Gastrocnemius medialis (tissue), 4 donors: ENCODE measurements at regions not wholly inside any gene's neighbourhood (a gene's known extent, or its start where the extent isn't known, plus 50 kb on each side); places are given as distances from the start of the nearest gene placed in this dataset.
"Not testable (repeated sequence)": the region's sequence is repeated elsewhere in the genome, so short reads cannot be mapped to it uniquely, and the experiment has no call there.

ENCODE experiments used
- ATAC-seq, 2 donors: fragments of 150-250 bp; one replicate each; pipeline ENCODE4 v1.9.1; 2016
- DNase-seq, 2 donors: peaks; one replicate each; pipeline ENCODE4 v3.0.0-alpha.2; 2019
- H3K27ac ChIP-seq, 4 donors: fragments of 200-600 bp; sonication (generic); 1 replicate in 1 of 4; 2 replicates in 3 of 4; pipeline ENCODE4 v1.5.1; 2016 to 2018; ENCODE audit warnings: mild to moderate bottlenecking in 2 of 4, moderate library complexity in 1 of 4
- H3K27me3 ChIP-seq, 3 donors: fragments of 200-600 bp; sonication (generic) in 2 of 3; 1 replicate in 1 of 3; 2 replicates in 2 of 3; pipeline versions ENCODE4 v1.5.1 to v1.6.0; 2016 to 2019; ENCODE audit warnings: mild to moderate bottlenecking in 1 of 3, moderate library complexity in 1 of 3
- H3K36me3 ChIP-seq, 2 donors: fragments of 200-600 bp; sonication (generic) in 1 of 2; one replicate each; pipeline ENCODE4 v1.5.1; 2017 to 2018
- H3K4me1 ChIP-seq, 2 donors: fragments of 200-600 bp; sonication (generic) in 1 of 2; one replicate each; pipeline ENCODE4 v1.5.1; 2016 to 2017; ENCODE audit warnings: mild to moderate bottlenecking in 2 of 2
- H3K4me3 ChIP-seq, 4 donors: fragments of 200-600 bp; sonication (generic) in 3 of 4; 1 replicate in 1 of 4; 2 replicates in 3 of 4; pipeline ENCODE4 v1.5.1; 2016 to 2019; ENCODE audit warnings: mild to moderate bottlenecking in 2 of 4
- H3K9me3 ChIP-seq, 3 donors: fragments of 200-600 bp; sonication (generic) in 2 of 3; 1 replicate in 1 of 3; 2 replicates in 2 of 3; pipeline ENCODE4 v1.5.1; 2016 to 2019
- CTCF ChIP-seq, 5 experiments: fragments of 450-650 bp in 3 of 5; fragments of 200-600 bp in 2 of 5; sonication (generic) in 2 of 5; IDR thresholded peaks in 4 of 5; conservative IDR thresholded peaks in 1 of 5; 1 replicate in 4 of 5; 2 replicates in 1 of 5; pipeline ENCODE4 v1.5.1; 2016 to 2019; ENCODE audit warnings: antibody characterized with exemption in 5 of 5, mild to moderate bottlenecking in 3 of 5, moderate library complexity in 3 of 5
- POLR2A ChIP-seq, 2 donors: fragments of 450-650 bp; IDR thresholded peaks; one replicate each; pipeline ENCODE4 v1.6.1; 2017; ENCODE audit warnings: antibody characterized with exemption in 2 of 2, mild to moderate bottlenecking in 2 of 2, moderate library complexity in 2 of 2
- in situ Hi-C, 4 donors: fragments of 200-750 bp; cut with MboI; loops; one replicate each; pipeline versions ENCODE4 v1.15.0 to v1.8.0; 2017; ENCODE audit warnings: low sequenced_read_pairs in 4 of 4
- intact Hi-C: fragments of 100-400 bp; cut with DNase I; formaldehyde crosslinking; loops from one replicate; pipeline ENCODE4 v1.15.1; 2023; ENCODE audit warnings: low total_unique reads

- DNase-seq (no peak), ATAC-seq (no peak)
- Histone ChIP-seq H3K27ac (no peak overlapping the region), H3K4me1 (no peaks in the 10 kb centered on the region), H3K4me3 (no peak overlapping the region), H3K27me3 (no peaks in the 10 kb centered on the region), H3K9me3 (no peaks in the 10 kb centered on the region), H3K36me3 (no peaks in the 10 kb centered on the region)
- in situ Hi-C loops (no loop called here), intact Hi-C loops (no loop called here)
- no peak for TF ChIP-seq POLR2A (IDR thresholded peaks at IDR 0.05)
- no peak for TF ChIP-seq CTCF (IDR thresholded peaks at IDR 0.05 in 4 of 5, conservative IDR thresholded peaks at IDR 0.05 in 1 of 5)
Measured at GRCh38 chr3:191137708-191138107, 61.3 kb upstream of the OSTN start.

- no peak for TF ChIP-seq POLR2A (IDR thresholded peaks at IDR 0.05)
- DNase-seq = no peak
- no peak overlapping the region for H3K4me3 ChIP-seq
- H3K27ac ChIP-seq = no peak overlapping the region
- no peaks in the 10 kb centered on the region for H3K4me1 ChIP-seq
- no peak for ATAC-seq
- no peaks in the 10 kb centered on the region for H3K9me3 ChIP-seq
- no peaks in the 10 kb centered on the region for H3K27me3 ChIP-seq
- in situ Hi-C loops = no loop called here
- intact Hi-C loops = no loop called here
- H3K36me3 ChIP-seq = no peaks in the 10 kb centered on the region
Measured at GRCh38 chr3:191136347-191136746, 62.7 kb upstream of the OSTN start.

GRCh38 chr3:191135175-191135574, 63.9 kb upstream of the OSTN start:
- no peak overlapping the region for H3K27ac ChIP-seq
- no peaks in the 10 kb centered on the region for H3K9me3 ChIP-seq
- no peaks in the 10 kb centered on the region for H3K4me1 ChIP-seq
- ATAC-seq = no peak
- TF ChIP-seq POLR2A (IDR thresholded peaks at IDR 0.05) (no peak), CTCF (IDR thresholded peaks at IDR 0.05 in 4 of 5, conservative IDR thresholded peaks at IDR 0.05 in 1 of 5) (no peak)
- no peak for DNase-seq
- no peak overlapping the region for H3K4me3 ChIP-seq
- in situ Hi-C loops (no loop called here), intact Hi-C loops (no loop called here)
- H3K36me3 ChIP-seq = no peaks in the 10 kb centered on the region
- H3K27me3 ChIP-seq = no peaks in the 10 kb centered on the region

GRCh38 chr3:191133359-191133758, 65.7 kb upstream of the OSTN start:
- no peaks in the 10 kb centered on the region for H3K27me3 ChIP-seq
- H3K36me3 ChIP-seq = no peaks in the 10 kb centered on the region
- no peaks in the 10 kb centered on the region for H3K4me1 ChIP-seq
- no peaks in the 10 kb centered on the region for H3K9me3 ChIP-seq
- H3K4me3 ChIP-seq = no peak overlapping the region
- ATAC-seq = no peak
- intact Hi-C loops = no loop called here
- DNase-seq = no peak
- TF ChIP-seq CTCF (IDR thresholded peaks at IDR 0.05 in 4 of 5, conservative IDR thresholded peaks at IDR 0.05 in 1 of 5) (no peak), POLR2A (IDR thresholded peaks at IDR 0.05) (no peak)
- in situ Hi-C loops = no loop called here
- no peak overlapping the region for H3K27ac ChIP-seq

- H3K27ac ChIP-seq = no peak overlapping the region
- no peak for DNase-seq
- H3K4me1 ChIP-seq = no peaks in the 10 kb centered on the region
- intact Hi-C loops (no loop called here), in situ Hi-C loops (no loop called here)
- no peaks in the 10 kb centered on the region for H3K9me3 ChIP-seq
- ATAC-seq = no peak
- TF ChIP-seq CTCF (IDR thresholded peaks at IDR 0.05 in 4 of 5, conservative IDR thresholded peaks at IDR 0.05 in 1 of 5) (no peak), POLR2A (IDR thresholded peaks at IDR 0.05) (no peak)
- no peaks in the 10 kb centered on the region for H3K36me3 ChIP-seq
- H3K4me3 ChIP-seq = no peak overlapping the region
- no peaks in the 10 kb centered on the region for H3K27me3 ChIP-seq
Measured at GRCh38 chr3:191131305-191131704, 67.7 kb upstream of the OSTN start.

GRCh38 chr3:191124891-191125290, 74.2 kb upstream of the OSTN start:
- H3K4me3 ChIP-seq, H3K9me3 ChIP-seq, H3K27me3 ChIP-seq, H3K27ac ChIP-seq, H3K36me3 ChIP-seq, in situ Hi-C loops, ATAC-seq, DNase-seq, H3K4me1 ChIP-seq, intact Hi-C loops: not testable (repeated sequence)
